Loucy (cell line): ENCODE measurements at regions not wholly inside any gene's neighbourhood (a gene's known extent, or its start where the extent isn't known, plus 50 kb on each side); places are given as distances from the start of the nearest gene placed in this dataset.

Experiments
- H2AFZ ChIP-seq: fragments of 200-600 bp; sonication (generic); 2 replicates; pipeline ENCODE4 v1.6.0; 2016; ENCODE audit warnings: antibody characterized with exemption, mild to moderate bottlenecking, low read length, moderate library complexity
- H3F3A ChIP-seq: fragments of 200-600 bp; 2 replicates; pipeline ENCODE4 v1.6.0; 2016; ENCODE audit warnings: antibody characterized with exemption, low read depth, mild to moderate bottlenecking
- H3K27me3 ChIP-seq: fragments of 200-600 bp; sonication (generic); 2 replicates; pipeline ENCODE4 v1.6.1; 2014; ENCODE audit warnings: low read length, mild to moderate bottlenecking; ENCODE audit not compliant: insufficient read depth, poor library complexity, severe bottlenecking
- H3K36me3 ChIP-seq: fragments of 200-600 bp; sonication (generic); 2 replicates; pipeline ENCODE4 v1.6.1; 2016; ENCODE audit warnings: low read length; ENCODE audit not compliant: insufficient read depth
- H3K4me1 ChIP-seq: fragments of 200-600 bp; sonication (generic); 2 replicates; pipeline ENCODE4 v1.5.1; 2014; ENCODE audit warnings: low read length, mild to moderate bottlenecking; ENCODE audit not compliant: insufficient read depth, poor library complexity, severe bottlenecking
- H3K4me2 ChIP-seq: fragments of 200-600 bp; sonication (generic); 2 replicates; pipeline ENCODE4 v1.6.0; 2014; ENCODE audit warnings: antibody characterized with exemption, low read length, low read depth, mild to moderate bottlenecking; ENCODE audit not compliant: poor library complexity, severe bottlenecking
- H3K4me3 ChIP-seq: fragments of 200-600 bp; sonication (generic); 2 replicates; pipeline ENCODE4 v1.5.1; 2014; ENCODE audit warnings: low read length, mild to moderate bottlenecking, mixed read lengths; ENCODE audit not compliant: poor library complexity, severe bottlenecking
- H3K79me2 ChIP-seq: fragments of 200-600 bp; sonication (generic); 2 replicates; pipeline ENCODE4 v1.6.1; 2014; ENCODE audit warnings: low read length; ENCODE audit not compliant: insufficient read depth
- H3K9ac ChIP-seq: fragments of 200-600 bp; sonication (generic); 2 replicates; pipeline ENCODE4 v1.6.0; 2014; ENCODE audit warnings: mild to moderate bottlenecking, low read depth, low read length, moderate library complexity; ENCODE audit not compliant: poor library complexity, severe bottlenecking
- H3K9me2 ChIP-seq: fragments of 200-600 bp; sonication (generic); replicated peaks from 2 replicates; pipeline ENCODE4 v1.6.1; 2016; ENCODE audit warnings: low read depth, low read length, mixed read lengths
- H3K9me3 ChIP-seq: fragments of 200-600 bp; sonication (generic); 2 replicates; pipeline ENCODE4 v1.6.1; 2014; ENCODE audit warnings: mild to moderate bottlenecking, antibody characterized with exemption, low read length, low read depth; ENCODE audit not compliant: insufficient read depth
- H4K20me1 ChIP-seq: fragments of 200-600 bp; sonication (generic); 2 replicates; pipeline ENCODE4 v1.6.0; 2014; ENCODE audit warnings: antibody characterized with exemption, low read length, mild to moderate bottlenecking; ENCODE audit not compliant: insufficient read depth, poor library complexity, severe bottlenecking
- CTCF ChIP-seq: fragments of 200-600 bp; sonication (generic); conservative IDR thresholded peaks from 2 replicates; pipeline ENCODE4 v1.5.1; 2014; ENCODE audit warnings: mild to moderate bottlenecking, antibody characterized with exemption, low read length
- EZH2phosphoT487 ChIP-seq: fragments of 200-600 bp; IDR thresholded peaks from 2 replicates; pipeline ENCODE4 v1.6.1; 2018; ENCODE audit warnings: antibody characterized with exemption, mild to moderate bottlenecking, moderate library complexity, borderline replicate concordance

DNA sequence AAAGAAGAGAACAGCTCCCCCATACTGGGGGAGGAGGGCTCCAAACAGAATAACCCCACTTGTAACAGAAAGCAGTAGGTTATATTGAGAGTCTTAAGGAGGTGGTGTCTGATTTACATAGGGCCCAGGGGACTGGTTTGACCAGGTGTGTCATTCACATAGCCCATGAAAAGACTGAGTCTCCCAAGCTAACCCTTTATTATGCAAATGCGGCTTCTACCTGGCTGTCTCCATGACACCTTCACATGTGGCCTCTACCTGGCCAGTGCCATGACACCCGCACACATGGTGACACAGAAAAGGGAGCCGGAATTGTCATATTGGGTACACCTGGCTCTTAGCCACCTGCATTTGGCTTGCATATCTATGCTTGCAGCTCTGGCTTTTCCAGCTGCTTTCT, 1057.2 kb upstream of the PIK3C3 start:
- TF ChIP-seq CTCF (no peak), EZH2phosphoT487 (no peak)
- H3K9me2 ChIP-seq: no peaks in the 10 kb centered on the region
- no peak overlapping the region for H3K4me3 ChIP-seq
- no peaks in the 10 kb centered on the region for H3K4me1 ChIP-seq
- H3K79me2 ChIP-seq: no peaks in the 10 kb centered on the region
- no peak overlapping the region for H3K4me2 ChIP-seq
- H3K9ac ChIP-seq: no peak overlapping the region
- H3K9me3 ChIP-seq: no peaks in the 10 kb centered on the region
- no peaks in the 10 kb centered on the region for H4K20me1 ChIP-seq
- H2AFZ ChIP-seq: no peak overlapping the region
- H3K36me3 ChIP-seq: no peaks in the 10 kb centered on the region
- no peaks in the 10 kb centered on the region for H3K27me3 ChIP-seq
- no peaks in the 10 kb centered on the region for H3F3A ChIP-seq

DNA sequence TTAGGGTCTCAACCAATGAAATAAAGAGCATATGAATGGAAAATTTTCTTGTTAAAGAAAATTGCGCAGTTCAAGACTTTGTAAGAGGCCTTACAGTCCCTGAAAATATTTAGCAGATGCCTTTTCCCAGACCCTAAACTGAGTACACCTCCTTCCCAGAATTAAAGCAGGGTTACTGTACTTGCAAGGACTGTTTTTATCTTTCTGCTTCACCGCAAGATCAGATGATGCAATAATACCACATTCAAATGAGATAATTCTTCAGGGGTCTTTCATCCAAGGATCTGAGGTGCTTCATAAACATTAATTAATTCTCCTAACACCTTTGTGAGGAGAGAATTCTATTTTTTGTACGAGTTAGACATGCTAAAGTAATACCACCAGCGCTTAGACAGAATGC, 1071.8 kb upstream of the PIK3C3 start:
- no peaks in the 10 kb centered on the region for H3K36me3 ChIP-seq
- no peak overlapping the region for H3K4me3 ChIP-seq
- TF ChIP-seq CTCF (no peak), EZH2phosphoT487 (no peak)
- no peaks in the 10 kb centered on the region for H3K27me3 ChIP-seq
- no peaks in the 10 kb centered on the region for H3K4me1 ChIP-seq
- H3K9me3 ChIP-seq: no peaks in the 10 kb centered on the region
- H2AFZ ChIP-seq: no peak overlapping the region
- H3K4me2 ChIP-seq: no peak overlapping the region
- H3K79me2 ChIP-seq: no peaks in the 10 kb centered on the region
- H4K20me1 ChIP-seq: no peaks in the 10 kb centered on the region
- H3K9me2 ChIP-seq: no peaks in the 10 kb centered on the region
- H3K9ac ChIP-seq: no peak overlapping the region
- H3F3A ChIP-seq: no peaks in the 10 kb centered on the region

- TF ChIP-seq CTCF (no peak), EZH2phosphoT487 (no peak)
- Histone ChIP-seq H3K79me2 (no peaks in the 10 kb centered on the region), H3K36me3 (no peaks in the 10 kb centered on the region)
These were observed 1072.6 kb upstream of the PIK3C3 start for GRCh38 chr18:40882468-40882867.

More at GRCh38 chr18:40882468-40882867, 1072.6 kb upstream of the PIK3C3 start:
- H3K4me3 ChIP-seq: no peak overlapping the region
- no peak overlapping the region for H3K9ac ChIP-seq
- H3F3A ChIP-seq: no peaks in the 10 kb centered on the region
- no peaks in the 10 kb centered on the region for H3K9me2 ChIP-seq
- no peaks in the 10 kb centered on the region for H3K9me3 ChIP-seq
- no peaks in the 10 kb centered on the region for H3K4me1 ChIP-seq
- H3K27me3 ChIP-seq: no peaks in the 10 kb centered on the region
- no peak overlapping the region for H3K4me2 ChIP-seq
- no peaks in the 10 kb centered on the region for H4K20me1 ChIP-seq
- no peak overlapping the region for H2AFZ ChIP-seq
